ENCODE measurements at regions not wholly inside any gene's neighbourhood (a gene's known extent, or its start where the extent isn't known, plus 50 kb on each side); places are given as distances from the start of the nearest gene placed in this dataset.

GRCh38 chr18:73758446-73758845 lies 389.2 kb downstream of the FBXO15 start:
- Mint-ChIP-seq H3K4me3 (no peak overlapping the region), H3K27ac (no peak overlapping the region), H3K36me3 (ENCODE audit: low read depth) (no peaks in the 10 kb centered on the region), H3K4me1 (no peaks in the 10 kb centered on the region), H3K27me3 (ENCODE audit: insufficient read depth) (peaks cover 3% of the 10 kb centered on the region), H3K9me3 (no peaks in the 10 kb centered on the region)
- H3K4me1 ChIP-seq (ENCODE audit: control insufficient read depth, insufficient read depth, low read length), result no peaks in the 10 kb centered on the region
- 94 to 100% methylated on average over 1 of the region's 2 CpGs for WGBS, 2 experiments (ENCODE audit: insufficient coverage in 1 of 2, insufficient read length in 1 of 2)
- H3K4me3 ChIP-seq (ENCODE audit: low read length), result no peak overlapping the region
- no peaks in the 10 kb centered on the region for H3K27me3 ChIP-seq (ENCODE audit: control insufficient read depth, insufficient read depth, low read length, poor library complexity, severe bottlenecking)
- no peak overlapping the region for H3K27ac ChIP-seq (ENCODE audit: low read depth, low read length)
- no peak overlapping the region for H3K9ac ChIP-seq (ENCODE audit: extremely low read depth, low read length, poor library complexity, severe bottlenecking)
- TF ChIP-seq CTCF (conservative IDR thresholded peaks at IDR 0.05), result no peak
- H3K36me3 ChIP-seq (ENCODE audit: control insufficient read depth, insufficient read depth, low read length), result no peaks in the 10 kb centered on the region
- no peak for DNase-seq
- no peaks in the 10 kb centered on the region for H3K9me3 ChIP-seq (ENCODE audit: control insufficient read depth, low read length)

- H3K27me3 ChIP-seq (ENCODE audit: control insufficient read depth, insufficient read depth, low read length, poor library complexity, severe bottlenecking), result no peaks in the 10 kb centered on the region
- H3K4me3 ChIP-seq (ENCODE audit: low read length), result no peak overlapping the region
- H3K36me3 ChIP-seq (ENCODE audit: control insufficient read depth, insufficient read depth, low read length), result no peaks in the 10 kb centered on the region
- 93 to 96% methylated on average over 21 to 24 of the region's 24 CpGs for WGBS, 2 experiments (ENCODE audit: insufficient coverage in 1 of 2, insufficient read length in 1 of 2)
- no peaks in the 10 kb centered on the region for H3K9me3 ChIP-seq (ENCODE audit: control insufficient read depth, low read length)
- Mint-ChIP-seq H3K36me3 (ENCODE audit: low read depth) (no peaks in the 10 kb centered on the region), H3K4me1 (no peaks in the 10 kb centered on the region), H3K9me3 (no peaks in the 10 kb centered on the region), H3K27ac (no peak overlapping the region), H3K27me3 (ENCODE audit: insufficient read depth) (peaks cover 3% of the 10 kb centered on the region), H3K4me3 (no peak overlapping the region)
- no peaks in the 10 kb centered on the region for H3K4me1 ChIP-seq (ENCODE audit: control insufficient read depth, insufficient read depth, low read length)
- H3K9ac ChIP-seq (ENCODE audit: extremely low read depth, low read length, poor library complexity, severe bottlenecking), result no peak overlapping the region
- H3K27ac ChIP-seq (ENCODE audit: low read depth, low read length), result no peak overlapping the region
- no peak for TF ChIP-seq CTCF (conservative IDR thresholded peaks at IDR 0.05)
- DNase-seq, result no peak
Measured at GRCh38 chr18:73756256-73757091, 391.2 kb downstream of the FBXO15 start.

GRCh38 chr18:73752965-73753364 lies 394.7 kb downstream of the FBXO15 start:
- Mint-ChIP-seq H3K27ac (no peak overlapping the region), H3K27me3 (ENCODE audit: insufficient read depth) (peaks cover 3% of the 10 kb centered on the region), H3K4me3 (no peak overlapping the region), H3K36me3 (ENCODE audit: low read depth) (no peaks in the 10 kb centered on the region), H3K4me1 (no peaks in the 10 kb centered on the region), H3K9me3 (no peaks in the 10 kb centered on the region)
- H3K9ac ChIP-seq (ENCODE audit: extremely low read depth, low read length, poor library complexity, severe bottlenecking), result no peak overlapping the region
- H3K27ac ChIP-seq (ENCODE audit: low read depth, low read length), result no peak overlapping the region
- no peaks in the 10 kb centered on the region for H3K4me1 ChIP-seq (ENCODE audit: control insufficient read depth, insufficient read depth, low read length)
- no peak overlapping the region for H3K4me3 ChIP-seq (ENCODE audit: low read length)
- no peak for TF ChIP-seq CTCF (conservative IDR thresholded peaks at IDR 0.05)
- H3K36me3 ChIP-seq (ENCODE audit: control insufficient read depth, insufficient read depth, low read length), result no peaks in the 10 kb centered on the region
- no peak for DNase-seq
- no peaks in the 10 kb centered on the region for H3K27me3 ChIP-seq (ENCODE audit: control insufficient read depth, insufficient read depth, low read length, poor library complexity, severe bottlenecking)
- H3K9me3 ChIP-seq (ENCODE audit: control insufficient read depth, low read length), result no peaks in the 10 kb centered on the region
- WGBS, 2 experiments (ENCODE audit: insufficient coverage in 1 of 2, insufficient read length in 1 of 2), result 92% methylated on average over 1 of the region's 2 CpGs; no CpG with 5 or more reads in 1 of the 2 experiments
